ENCODE measurements at regions not wholly inside any gene's neighbourhood (a gene's known extent, or its start where the extent isn't known, plus 50 kb on each side); places are given as distances from the start of the nearest gene placed in this dataset.
"Not testable (repeated sequence)": the region's sequence is repeated elsewhere in the genome, so short reads cannot be mapped to it uniquely, and the experiment has no call there.

- ATAC-seq (no peak), DNase-seq (ENCODE audit: missing footprints) (no peak)
- intact Hi-C loops (cut with DNase I): no loop called here
Observed at GRCh38 chr4:117135634-117136354, 50.4 kb upstream of the TRAM1L1 start.

DNA sequence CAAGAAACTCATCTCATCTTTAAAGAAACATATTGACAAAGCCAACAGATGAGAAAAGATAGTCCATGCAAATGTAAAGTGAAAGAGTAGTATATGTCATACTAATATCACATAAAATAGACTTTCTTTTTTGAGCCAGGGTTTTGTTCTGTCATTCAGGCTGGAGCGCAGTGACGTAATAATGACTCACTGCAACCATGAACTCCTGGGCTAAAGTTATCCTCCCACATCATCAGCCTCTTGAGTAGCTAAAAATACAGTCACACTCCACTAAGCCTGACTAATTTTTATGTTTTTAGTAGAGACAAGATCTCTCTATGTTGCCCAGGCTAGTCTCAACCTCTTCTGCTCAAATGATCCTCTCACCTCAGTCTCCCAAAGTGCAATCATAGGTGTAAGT is 51.8 kb upstream of the TRAM1L1 start:
- DNase-seq (ENCODE audit: missing footprints) (no peak), ATAC-seq (no peak)
- intact Hi-C loops (cut with DNase I): no loop called here

- intact Hi-C loops (cut with DNase I); DNase-seq (ENCODE audit: missing footprints); ATAC-seq: not testable (repeated sequence)
Observed at GRCh38 chr4:117138732-117139131, 53.4 kb upstream of the TRAM1L1 start.

GRCh38 chr4:117154251-117154650 is 68.9 kb upstream of the TRAM1L1 start:
- ATAC-seq (no peak), DNase-seq (ENCODE audit: missing footprints) (no peak)
- intact Hi-C loops (cut with DNase I): no loop called here

- ATAC-seq: no peak
- intact Hi-C loops (cut with DNase I): no loop called here
- DNase-seq (ENCODE audit: missing footprints): no peak
Observed at GRCh38 chr4:117156806-117157205, 71.4 kb upstream of the TRAM1L1 start.

GRCh38 chr4:117157360-117157759 is 72.0 kb upstream of the TRAM1L1 start:
- intact Hi-C loops (cut with DNase I): no loop called here

GRCh38 chr4:117162976-117163375 is 77.6 kb upstream of the TRAM1L1 start:
- DNase-seq (ENCODE audit: missing footprints) (no peak), ATAC-seq (no peak)
- intact Hi-C loops (cut with DNase I): no loop called here

More at GRCh38 chr4:117157360-117157759, 72.0 kb upstream of the TRAM1L1 start:
- DNase-seq (ENCODE audit: missing footprints) (no peak), ATAC-seq (no peak)

DNA sequence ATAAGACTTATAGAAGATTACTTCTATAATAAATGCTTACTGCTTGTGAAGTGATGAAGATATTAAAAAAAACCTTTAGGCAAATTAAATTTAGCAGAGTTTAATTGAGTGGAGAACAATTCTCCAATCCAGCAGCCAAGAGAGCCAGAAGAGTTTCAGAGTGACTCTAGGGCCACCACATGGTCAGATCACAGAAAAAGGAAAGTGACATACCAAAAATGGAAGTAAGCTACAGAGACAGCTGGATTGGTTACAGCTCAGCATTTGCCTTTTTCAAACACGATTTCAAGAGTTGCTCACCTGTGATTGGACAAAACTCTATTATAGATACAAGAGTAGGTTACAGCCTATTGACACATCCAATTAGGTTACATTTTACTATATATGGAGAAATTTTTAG is 79.0 kb upstream of the TRAM1L1 start:
- intact Hi-C loops (cut with DNase I): no loop called here
- ATAC-seq (no peak), DNase-seq (ENCODE audit: missing footprints) (no peak)

GRCh38 chr4:117175369-117175768 is 90.0 kb upstream of the TRAM1L1 start:
- DNase-seq (ENCODE audit: missing footprints); intact Hi-C loops (cut with DNase I); ATAC-seq: not testable (repeated sequence)

DNA sequence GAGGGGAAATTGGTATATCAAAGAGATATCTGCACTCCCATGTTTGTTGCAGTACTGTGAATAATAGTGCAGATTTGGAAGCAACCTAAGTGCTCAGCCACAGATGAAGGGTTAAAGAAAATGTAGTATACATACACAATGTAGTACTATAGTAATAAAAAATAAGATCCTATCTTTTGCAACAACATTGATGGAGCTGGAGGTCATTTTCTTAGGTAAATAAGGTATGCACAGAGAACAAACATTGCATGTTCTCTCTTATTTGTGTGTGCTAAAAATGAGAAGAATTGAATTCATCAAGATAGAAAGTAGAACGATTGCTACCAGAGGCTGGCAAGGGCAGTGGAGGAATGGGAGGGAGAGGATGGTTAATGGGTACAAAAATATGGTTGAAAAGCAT is 117.9 kb upstream of the TRAM1L1 start:
- DNase-seq (ENCODE audit: missing footprints) (no peak), ATAC-seq (no peak)
- intact Hi-C loops (cut with DNase I): no loop called here

DNA sequence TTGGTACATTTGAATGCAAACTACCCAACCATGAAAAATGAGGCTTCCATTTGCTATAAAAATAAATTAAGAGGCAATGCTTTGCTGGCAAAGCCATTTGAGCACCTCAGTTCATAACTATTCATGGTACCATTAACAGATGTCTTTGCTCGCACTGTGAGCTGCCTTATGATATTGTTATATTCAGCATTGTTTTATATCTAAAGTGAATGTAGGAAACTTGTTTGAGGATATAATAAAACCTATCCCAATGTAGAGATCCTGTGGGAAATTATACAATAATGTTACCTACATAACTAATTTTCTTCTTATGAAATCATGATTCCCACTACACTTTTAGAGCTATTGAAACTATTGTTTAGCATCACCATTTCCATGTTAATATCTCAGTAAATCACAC is 125.2 kb upstream of the TRAM1L1 start:
- no peak for ATAC-seq
- intact Hi-C loops (cut with DNase I): no loop called here
- no peak for DNase-seq (ENCODE audit: missing footprints)

- ATAC-seq (no peak), DNase-seq (ENCODE audit: missing footprints) (no peak)
- intact Hi-C loops (cut with DNase I): no loop called here
Observed at GRCh38 chr4:117224256-117224655, 138.9 kb upstream of the TRAM1L1 start.

DNA sequence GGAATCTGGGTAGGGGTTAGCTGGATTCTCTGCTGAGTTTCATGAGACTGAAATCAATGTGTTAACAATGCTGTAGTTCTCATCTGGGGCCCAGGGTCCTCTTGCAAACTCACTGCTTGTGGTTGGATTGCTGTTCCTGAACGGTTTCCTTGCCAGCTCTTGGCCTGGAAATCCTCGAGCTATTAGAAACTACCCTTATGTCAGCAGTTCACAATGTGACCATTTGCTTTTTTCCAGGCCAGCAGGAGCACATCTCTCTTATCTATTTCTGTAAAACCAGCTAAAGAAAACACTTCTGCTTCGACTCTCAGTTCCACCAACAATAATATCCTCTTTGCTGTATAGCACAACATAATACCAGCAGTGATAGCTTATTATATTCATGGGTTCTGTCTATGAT is 140.1 kb upstream of the TRAM1L1 start:
- intact Hi-C loops (cut with DNase I): no loop called here
- ATAC-seq: no peak
- no peak for DNase-seq (ENCODE audit: missing footprints)

- ATAC-seq (no peak), DNase-seq (ENCODE audit: missing footprints) (no peak)
- intact Hi-C loops (cut with DNase I): no loop called here
Observed at GRCh38 chr4:117227925-117228324, 142.5 kb upstream of the TRAM1L1 start.

- no peak for ATAC-seq
- intact Hi-C loops (cut with DNase I): no loop called here
- no peak for DNase-seq (ENCODE audit: missing footprints)
Observed at GRCh38 chr4:117239434-117239833, 154.1 kb upstream of the TRAM1L1 start.

GRCh38 chr4:117249333-117249732 is 164.0 kb upstream of the TRAM1L1 start:
- intact Hi-C loops (cut with DNase I): no loop called here

DNA sequence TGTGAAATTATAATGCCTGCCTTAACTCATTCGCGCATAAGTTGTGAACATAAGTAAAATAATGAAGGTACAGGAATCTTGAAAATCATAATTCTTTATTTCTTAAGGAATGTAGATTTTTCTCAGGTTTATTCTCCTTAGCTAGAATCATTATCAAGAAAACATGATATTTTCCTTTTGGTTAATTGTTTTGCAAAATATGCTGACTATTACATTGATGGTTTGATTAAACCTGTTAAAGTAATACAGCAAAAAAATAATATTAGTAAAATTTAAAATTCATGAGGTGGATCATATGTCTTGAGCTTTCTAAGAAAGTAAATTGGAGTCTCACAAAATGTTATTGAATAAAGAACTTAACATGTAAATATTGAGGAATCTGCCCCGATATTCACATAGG is 178.7 kb upstream of the TRAM1L1 start:
- ATAC-seq (no peak), DNase-seq (ENCODE audit: missing footprints) (no peak)
- intact Hi-C loops (cut with DNase I): no loop called here

More at GRCh38 chr4:117249333-117249732, 164.0 kb upstream of the TRAM1L1 start:
- ATAC-seq (no peak), DNase-seq (ENCODE audit: missing footprints) (no peak)

DNA sequence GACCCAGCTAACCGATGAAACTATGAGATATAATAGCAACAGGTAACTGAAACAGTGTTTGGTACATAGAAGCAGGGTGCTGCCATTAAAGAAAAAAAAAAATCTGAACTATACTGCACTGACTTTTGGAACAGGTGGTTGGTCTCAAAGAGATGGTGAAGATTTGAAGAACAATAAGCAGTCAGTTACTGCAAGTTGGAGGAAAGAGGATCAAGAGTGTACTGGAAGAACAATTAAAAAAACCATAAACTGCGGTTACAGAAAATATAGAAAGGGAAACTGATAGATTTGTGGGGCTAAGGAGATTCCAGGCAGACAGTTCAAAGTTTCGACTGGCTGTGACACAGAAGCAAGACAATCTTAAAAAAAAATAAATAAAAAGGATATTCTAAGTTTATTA is 181.9 kb upstream of the TRAM1L1 start:
- ATAC-seq (no peak), DNase-seq (ENCODE audit: missing footprints) (no peak)
- intact Hi-C loops (cut with DNase I): no loop called here

DNA sequence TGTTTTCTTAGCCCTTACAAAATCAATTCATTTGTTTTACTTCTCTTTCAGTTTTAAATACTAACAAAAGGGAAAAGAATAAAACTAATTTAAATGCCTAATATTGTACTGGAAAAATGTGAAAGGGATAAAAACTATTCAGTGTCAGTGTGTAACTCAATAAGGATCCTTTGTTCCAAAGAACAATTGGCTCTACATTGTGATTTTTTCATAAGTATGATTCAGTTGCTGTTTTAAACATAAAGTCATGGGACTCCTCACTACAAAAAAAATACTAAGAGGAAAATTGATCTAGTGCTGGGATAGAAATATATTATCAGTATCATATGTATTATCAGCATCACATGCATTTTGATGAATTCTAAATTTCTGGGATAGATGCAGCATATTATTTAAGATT is 199.4 kb upstream of the TRAM1L1 start:
- intact Hi-C loops (cut with DNase I): no loop called here
- ATAC-seq (no peak), DNase-seq (ENCODE audit: missing footprints) (no peak)

GRCh38 chr4:117293784-117294183 is 208.4 kb upstream of the TRAM1L1 start:
- intact Hi-C loops (cut with DNase I): no loop called here
- ATAC-seq (no peak), DNase-seq (ENCODE audit: missing footprints) (no peak)

GRCh38 chr4:117302226-117302625 is 216.8 kb upstream of the TRAM1L1 start:
- DNase-seq (ENCODE audit: missing footprints) (no peak), ATAC-seq (no peak)
- intact Hi-C loops (cut with DNase I): no loop called here
